Activated CD4-positive, alpha-beta T cell treated with anti-CD3 and anti-CD28 coated beads, Interleukin-2, amount 10 ng/mL, durations not matched to agents 7 days and 5 days (primary cell): ENCODE measurements at regions not wholly inside any gene's neighbourhood (a gene's known extent, or its start where the extent isn't known, plus 50 kb on each side); places are given as distances from the start of the nearest gene placed in this dataset.

ENCODE experiments used
- CTCF ChIA-PET: fragments of 350-600 bp; sonication (Branson Sonifier 250); formaldehyde crosslinking; loops from one replicate; lab custom pipeline; 2021; ENCODE audit warnings: antibody characterized with exemption; lab: Charles Lee
- POLR2A ChIA-PET: fragments of 350-600 bp; sonication (Branson Sonifier 250); formaldehyde crosslinking; loops from one replicate; lab custom pipeline; 2021; ENCODE audit warnings: antibody characterized with exemption; lab: Charles Lee
- DNase-seq: peaks from one replicate; pipeline ENCODE4 v3.0.0-alpha.2; 2020
- H3K27ac Mint-ChIP-seq: one replicate; pipeline ENCODE4 v1.8.0; 2021; ENCODE audit warnings: mild to moderate bottlenecking, moderate library complexity, mixed read lengths
- H3K27me3 Mint-ChIP-seq: one replicate; pipeline ENCODE4 v1.8.0; 2021; ENCODE audit warnings: mixed read lengths
- H3K36me3 Mint-ChIP-seq: one replicate; pipeline ENCODE4 v1.8.0; 2021; ENCODE audit warnings: low read depth, mixed read lengths
- H3K4me1 Mint-ChIP-seq: one replicate; pipeline ENCODE4 v1.8.0; 2021; ENCODE audit warnings: mixed read lengths
- H3K4me3 Mint-ChIP-seq: one replicate; pipeline ENCODE4 v1.8.0; 2021; ENCODE audit warnings: mild to moderate bottlenecking, moderate library complexity, mixed read lengths
- H3K9me3 Mint-ChIP-seq: one replicate; pipeline ENCODE4 v1.8.0; 2021; ENCODE audit warnings: mixed read lengths

DNA sequence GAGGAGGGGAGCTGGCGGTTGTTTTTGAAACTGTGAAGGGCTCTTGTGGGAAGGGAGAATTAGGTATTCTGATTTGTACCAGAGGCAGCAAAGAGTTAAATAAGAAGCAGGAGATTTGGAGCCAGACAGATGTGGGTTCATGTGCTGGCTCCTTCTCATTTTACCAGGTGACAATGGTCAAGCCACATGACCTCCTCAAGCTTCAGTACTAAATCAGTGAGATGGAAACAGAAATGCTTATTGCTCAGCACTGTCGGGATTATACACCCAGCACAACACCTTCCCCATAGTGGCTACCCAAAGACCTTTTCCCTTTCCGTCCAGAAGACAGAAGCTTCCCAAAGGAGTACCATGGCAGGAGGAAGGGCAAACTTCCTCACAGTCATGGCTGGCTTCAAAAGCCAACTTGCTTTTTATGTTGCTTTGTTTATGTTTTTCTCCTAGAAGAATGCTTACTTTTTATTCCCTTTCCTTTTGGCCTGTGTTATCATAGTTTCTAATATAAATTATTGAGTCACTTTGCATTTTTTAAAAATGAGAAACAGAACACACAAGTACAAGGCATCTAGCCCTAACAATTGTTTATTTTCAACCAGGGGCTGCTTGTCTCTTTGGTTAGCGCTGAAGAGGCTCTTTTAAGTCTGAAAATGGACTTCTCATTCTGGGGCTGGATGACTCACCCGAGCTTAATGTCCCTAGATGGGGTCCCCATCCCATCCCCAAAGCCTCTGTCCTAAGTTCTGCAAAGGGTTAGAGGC, 181.5 kb upstream of the ZBED5 start:
- DNase-seq: no peak
- Mint-ChIP-seq H3K9me3 (no peaks in the 10 kb centered on the region), H3K4me3 (no peak overlapping the region), H3K27me3 (peaks cover 3% of the 10 kb centered on the region), H3K27ac (no peak overlapping the region), H3K36me3 (no peaks in the 10 kb centered on the region), H3K4me1 (peaks cover 3% of the 10 kb centered on the region)
- CTCF ChIA-PET: interaction anchor here (0.6 to 3.7 kb wide), 2 partner anchors 12 to 19 kb away, joined by 3 to 19 read pairs; no protein-coding TSS in a partner anchor
- POLR2A ChIA-PET: no interaction called here

DNA sequence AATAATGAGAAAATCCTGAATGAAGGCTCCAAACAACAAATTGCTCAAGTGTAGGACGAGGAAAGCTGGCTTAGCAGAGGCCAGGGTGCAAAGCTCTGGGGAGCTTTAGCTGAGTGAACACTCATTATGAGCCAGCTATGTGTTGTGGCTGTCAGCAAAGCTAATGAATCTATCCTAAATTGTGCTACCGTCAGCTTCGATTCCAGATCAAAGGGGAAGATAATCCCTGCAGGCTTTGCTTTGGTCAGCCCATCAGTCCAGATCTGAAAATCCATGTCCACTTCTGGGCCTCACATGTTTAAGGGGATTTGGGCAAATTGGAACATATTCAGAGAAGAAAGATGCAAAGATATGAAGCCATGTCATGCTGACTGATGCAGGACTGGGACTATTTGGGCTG, 180.9 kb upstream of the ZBED5 start:
- no peak overlapping the region for H3K4me3 Mint-ChIP-seq
- H3K4me1 Mint-ChIP-seq: peaks cover 3% of the 10 kb centered on the region
- no peak overlapping the region for H3K27ac Mint-ChIP-seq
- H3K9me3 Mint-ChIP-seq: no peaks in the 10 kb centered on the region
- DNase-seq: no peak
- H3K27me3 Mint-ChIP-seq: peaks cover 6% of the 10 kb centered on the region
- POLR2A ChIA-PET: no interaction called here
- CTCF ChIA-PET: interaction anchor here (0.6 to 3.7 kb wide), 3 partner anchors 11 to 749 kb away, joined by 3 to 19 read pairs (median 6); no protein-coding TSS in a partner anchor
- no peaks in the 10 kb centered on the region for H3K36me3 Mint-ChIP-seq

GRCh38 chr11:11038352-11038751, 180.5 kb upstream of the ZBED5 start:
- no peak overlapping the region for H3K4me3 Mint-ChIP-seq
- H3K27ac Mint-ChIP-seq: no peak overlapping the region
- peaks cover 6% of the 10 kb centered on the region for H3K27me3 Mint-ChIP-seq
- H3K9me3 Mint-ChIP-seq: no peaks in the 10 kb centered on the region
- CTCF ChIA-PET: interaction anchor here (0.6 to 3.7 kb wide), 5 partner anchors 11 to 749 kb away, joined by 3 to 19 read pairs (median 3); no protein-coding TSS in a partner anchor
- no peak for DNase-seq
- no peaks in the 10 kb centered on the region for H3K36me3 Mint-ChIP-seq
- peaks cover 3% of the 10 kb centered on the region for H3K4me1 Mint-ChIP-seq
- POLR2A ChIA-PET: interaction anchor here (0.5 kb wide), 1 partner anchor 164 kb away, joined by 4 read pairs; no protein-coding TSS in a partner anchor

DNA sequence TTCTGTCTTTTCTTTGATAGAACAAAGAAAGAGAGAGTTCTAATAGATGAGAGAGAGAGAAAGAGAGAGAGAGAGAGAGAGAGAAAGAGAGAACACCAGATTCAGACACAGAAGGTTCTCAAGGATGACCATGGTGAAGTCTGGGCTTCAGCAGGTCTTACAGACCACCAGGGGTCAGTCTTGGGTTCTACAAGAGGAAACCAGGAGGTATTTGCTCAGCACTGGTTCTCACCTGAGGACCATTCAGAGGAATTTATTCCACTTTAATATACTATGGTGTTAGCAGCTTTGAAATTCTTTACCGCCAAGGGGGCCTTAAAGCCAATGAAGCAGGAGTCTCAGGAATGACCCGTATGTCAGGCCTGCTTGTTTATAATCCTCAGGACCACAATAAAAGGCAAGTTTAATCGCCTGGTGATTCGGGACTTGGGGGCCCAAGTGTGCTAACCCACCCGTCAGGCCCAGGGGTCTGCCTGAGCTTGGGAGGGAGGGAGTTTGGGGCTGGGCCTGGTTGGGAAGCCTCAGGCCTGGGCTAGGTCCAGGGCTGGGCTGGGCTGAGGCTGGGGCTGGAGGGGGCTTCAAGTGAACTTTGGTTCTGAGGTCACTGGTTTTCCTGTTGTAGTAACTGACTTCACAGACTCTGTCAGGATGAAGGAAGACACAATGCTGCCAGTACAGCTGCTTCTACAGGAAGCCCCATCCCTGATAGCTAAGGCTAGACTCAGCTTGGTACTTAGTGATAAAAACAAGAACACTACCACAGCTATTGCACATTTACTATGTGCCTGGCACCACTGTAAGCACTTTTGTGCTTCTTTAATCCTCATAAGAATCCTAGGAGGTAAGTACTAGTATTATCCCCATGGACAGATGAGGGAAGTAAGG, 179.2 kb upstream of the ZBED5 start:
- DNase-seq: peak; percentile 60
- H3K9me3 Mint-ChIP-seq: no peaks in the 10 kb centered on the region
- H3K36me3 Mint-ChIP-seq: no peaks in the 10 kb centered on the region
- ChIA-PET CTCF (interaction anchor here (0.9 to 3.7 kb wide), 7 partner anchors 10 to 750 kb away, joined by 3 to 19 read pairs (median 3); no protein-coding TSS in a partner anchor), POLR2A (no interaction called here)
- no peak overlapping the region for H3K4me3 Mint-ChIP-seq
- H3K27me3 Mint-ChIP-seq: peaks cover 6% of the 10 kb centered on the region
- peaks cover 3% of the 10 kb centered on the region for H3K4me1 Mint-ChIP-seq
- H3K27ac Mint-ChIP-seq: peak overlapping the region; percentile 6

DNA sequence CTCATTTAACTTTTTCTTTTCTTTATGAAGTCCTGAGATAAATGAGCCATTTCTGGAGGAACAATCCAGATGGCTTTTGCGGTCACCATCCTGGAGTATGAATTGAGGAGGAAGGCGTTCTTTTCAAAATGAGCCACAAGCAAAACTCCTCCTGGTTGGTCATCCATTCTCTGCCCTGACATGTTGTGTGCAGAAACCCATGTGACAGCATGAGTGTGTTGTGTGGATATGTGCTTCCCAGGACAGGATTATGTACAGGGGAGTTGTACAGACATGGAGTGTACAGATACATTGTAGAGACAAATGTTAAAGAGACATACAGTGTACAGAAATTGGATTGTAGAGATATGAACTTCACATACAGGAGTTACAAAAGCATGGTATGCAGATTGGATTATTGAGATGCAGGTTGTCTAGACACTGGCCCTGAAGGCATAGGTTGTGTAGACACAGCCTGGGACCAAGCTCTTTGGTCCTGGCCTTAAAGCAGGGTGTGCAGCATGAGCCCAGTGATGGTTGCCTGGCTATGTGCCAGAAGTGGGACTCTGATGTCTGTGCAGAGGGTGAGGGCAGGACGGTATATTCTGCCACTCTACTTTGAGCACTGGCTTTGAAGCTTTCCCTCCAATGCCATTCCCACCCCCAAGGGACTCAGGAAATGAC, 178.5 kb upstream of the ZBED5 start:
- Mint-ChIP-seq H3K4me1 (peaks cover 3% of the 10 kb centered on the region), H3K27ac (peak overlapping the region; percentile 6), H3K27me3 (peaks cover 6% of the 10 kb centered on the region), H3K36me3 (no peaks in the 10 kb centered on the region), H3K4me3 (no peak overlapping the region), H3K9me3 (no peaks in the 10 kb centered on the region)
- CTCF ChIA-PET: interaction anchor here (0.6 to 3.7 kb wide), 3 partner anchors 9 to 278 kb away, joined by 3 to 19 read pairs (median 5); no protein-coding TSS in a partner anchor
- DNase-seq: no peak
- POLR2A ChIA-PET: no interaction called here

- H3K9me3 Mint-ChIP-seq: no peaks in the 10 kb centered on the region
- no peak for DNase-seq
- no peaks in the 10 kb centered on the region for H3K36me3 Mint-ChIP-seq
- POLR2A ChIA-PET: no interaction called here
- H3K4me3 Mint-ChIP-seq: no peak overlapping the region
- no peak overlapping the region for H3K27ac Mint-ChIP-seq
- CTCF ChIA-PET: interaction anchor here (0.6 kb wide), 1 partner anchor 74 kb away, joined by 5 read pairs; no protein-coding TSS in a partner anchor
- H3K27me3 Mint-ChIP-seq: peaks cover 10% of the 10 kb centered on the region
- peaks cover 3% of the 10 kb centered on the region for H3K4me1 Mint-ChIP-seq
Measured at GRCh38 chr11:11035331-11035730, 177.5 kb upstream of the ZBED5 start.

GRCh38 chr11:11034476-11034875, 176.6 kb upstream of the ZBED5 start:
- ChIA-PET CTCF (interaction anchor here (0.6 to 0.8 kb wide), 3 partner anchors 122 to 471 kb away, joined by 3 to 4 read pairs (median 3); no protein-coding TSS in a partner anchor), POLR2A (no interaction called here)
- H3K4me1 Mint-ChIP-seq: peaks cover 3% of the 10 kb centered on the region

GRCh38 chr11:11032066-11032465, 174.2 kb upstream of the ZBED5 start:
- ChIA-PET POLR2A (no interaction called here), CTCF (interaction anchor here (0.6 kb wide), 1 partner anchor 132 kb away, joined by 5 read pairs; no protein-coding TSS in a partner anchor)
- Mint-ChIP-seq H3K9me3 (no peaks in the 10 kb centered on the region), H3K27me3 (peaks cover 14% of the 10 kb centered on the region), H3K27ac (no peak overlapping the region), H3K36me3 (no peaks in the 10 kb centered on the region), H3K4me3 (no peak overlapping the region), H3K4me1 (peaks cover 1% of the 10 kb centered on the region)
- DNase-seq: no peak

More at GRCh38 chr11:11034476-11034875, 176.6 kb upstream of the ZBED5 start:
- H3K4me3 Mint-ChIP-seq: no peak overlapping the region
- no peak overlapping the region for H3K27ac Mint-ChIP-seq
- DNase-seq: no peak
- peaks cover 11% of the 10 kb centered on the region for H3K27me3 Mint-ChIP-seq
- no peaks in the 10 kb centered on the region for H3K36me3 Mint-ChIP-seq
- H3K9me3 Mint-ChIP-seq: no peaks in the 10 kb centered on the region

- no peaks in the 10 kb centered on the region for H3K4me1 Mint-ChIP-seq
- H3K36me3 Mint-ChIP-seq: no peaks in the 10 kb centered on the region
- ChIA-PET POLR2A (no interaction called here), CTCF (interaction anchor here (1.4 to 2.5 kb wide), 6 partner anchors 11 to 150 kb away, joined by 3 to 10 read pairs (median 5); no protein-coding TSS in a partner anchor)
- no peaks in the 10 kb centered on the region for H3K9me3 Mint-ChIP-seq
- no peak overlapping the region for H3K4me3 Mint-ChIP-seq
- DNase-seq: no peak
- peaks cover 11% of the 10 kb centered on the region for H3K27me3 Mint-ChIP-seq
- H3K27ac Mint-ChIP-seq: no peak overlapping the region
Measured at GRCh38 chr11:11029027-11029426, 171.2 kb upstream of the ZBED5 start.

DNA sequence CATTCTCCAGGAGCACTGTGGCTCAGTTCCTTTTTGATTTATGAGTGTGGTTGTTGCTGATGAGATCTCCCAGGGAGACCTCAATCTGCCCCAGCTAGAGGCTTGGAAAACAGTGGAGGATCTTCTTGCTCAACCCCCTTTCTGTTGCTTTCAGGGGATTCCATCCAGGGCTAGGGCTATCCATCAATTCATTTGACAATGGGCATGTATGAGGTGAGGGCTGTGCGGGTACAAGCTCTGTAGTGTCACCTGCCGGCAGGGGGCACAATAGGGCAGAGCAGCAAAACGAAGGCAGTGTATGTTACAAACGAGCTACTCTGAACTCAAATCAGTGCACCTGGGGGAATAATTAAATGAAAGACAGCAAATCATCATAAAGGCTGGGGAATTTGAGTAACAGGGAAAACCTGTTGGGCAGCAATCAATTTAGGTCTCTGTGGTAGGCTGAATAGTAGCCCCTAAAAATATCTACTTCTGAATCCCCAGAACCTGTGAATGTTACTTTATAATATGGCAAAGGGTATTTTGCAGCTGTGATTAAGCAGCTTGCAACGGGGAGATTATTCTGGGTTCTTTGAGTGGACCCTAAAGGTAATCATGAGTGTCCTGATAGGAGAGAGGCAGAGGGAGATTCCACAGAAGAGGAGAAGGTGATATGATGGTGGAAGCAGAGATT, 170.3 kb upstream of the ZBED5 start:
- H3K27ac Mint-ChIP-seq: no peak overlapping the region
- DNase-seq: peak; percentile 83
- H3K4me1 Mint-ChIP-seq: no peaks in the 10 kb centered on the region
- ChIA-PET POLR2A (no interaction called here), CTCF (interaction anchor here (0.6 to 2.9 kb wide), 23 partner anchors 10 to 759 kb away, joined by 3 to 19 read pairs (median 4); no protein-coding TSS in a partner anchor)
- peaks cover 11% of the 10 kb centered on the region for H3K27me3 Mint-ChIP-seq
- H3K36me3 Mint-ChIP-seq: no peaks in the 10 kb centered on the region
- no peak overlapping the region for H3K4me3 Mint-ChIP-seq
- no peaks in the 10 kb centered on the region for H3K9me3 Mint-ChIP-seq

DNA sequence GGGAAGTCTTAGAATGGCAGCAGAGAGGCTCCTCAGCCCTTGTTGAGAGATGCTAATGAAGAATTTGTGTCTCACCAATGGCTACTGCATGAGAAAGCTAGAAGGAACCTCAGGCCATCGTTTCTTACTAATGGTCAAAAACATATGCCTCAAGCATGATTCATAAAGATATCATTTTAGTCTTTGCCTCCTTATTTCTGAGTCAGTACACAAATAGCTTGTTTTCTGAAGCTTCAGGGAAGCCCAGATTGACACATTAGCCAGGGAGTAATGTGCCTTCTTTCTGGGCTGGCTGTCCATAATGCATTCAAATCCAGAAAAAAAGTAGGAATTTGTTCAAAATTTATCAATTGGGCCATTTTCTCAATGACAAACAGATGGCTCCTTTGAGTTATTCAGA, 169.4 kb upstream of the ZBED5 start:
- H3K36me3 Mint-ChIP-seq: no peaks in the 10 kb centered on the region
- no peaks in the 10 kb centered on the region for H3K4me1 Mint-ChIP-seq
- no peak overlapping the region for H3K4me3 Mint-ChIP-seq
- no peaks in the 10 kb centered on the region for H3K9me3 Mint-ChIP-seq
- peaks cover 11% of the 10 kb centered on the region for H3K27me3 Mint-ChIP-seq
- no peak for DNase-seq
- CTCF ChIA-PET: interaction anchor here (0.6 to 2.9 kb wide), 11 partner anchors 9 to 760 kb away, joined by 3 to 19 read pairs (median 6); no protein-coding TSS in a partner anchor
- POLR2A ChIA-PET: no interaction called here
- H3K27ac Mint-ChIP-seq: no peak overlapping the region
